Panc1 (cell line): ENCODE measurements at regions not wholly inside any gene's neighbourhood (a gene's known extent, or its start where the extent isn't known, plus 50 kb on each side); places are given as distances from the start of the nearest gene placed in this dataset.

Experiments used
- ATAC-seq: fragments of 200-7000 bp; cut with Tn5 transposase; 2 replicates; pipeline ENCODE4 v1.9.1; 2020; ENCODE audit warnings: mild to moderate bottlenecking, moderate library complexity
- BruUV-seq: library from RNA; stranded (reverse); fragments of 400-500 nt; replicated peaks from 2 replicates; lab custom pipeline; 2021; lab: Mats Ljungman, UMichigan
- CTCF ChIA-PET: fragments of 300-600 bp; sonication (Branson Sonifier 250); formaldehyde crosslinking; loops from one replicate; lab custom pipeline; 2022; ENCODE audit warnings: antibody characterized with exemption; lab: Charles Lee
- POLR2A ChIA-PET: fragments of 300-600 bp; sonication (Branson Sonifier 250); formaldehyde crosslinking; loops from one replicate; lab custom pipeline; 2022; ENCODE audit warnings: antibody characterized with exemption; lab: Charles Lee
- DNase-seq: peaks from one replicate; pipeline ENCODE4 v3.0.0-alpha.2; 2010; ENCODE audit warnings: low read depth, low spot score
- H3K27ac ChIP-seq: 2 replicates; pipeline ENCODE4 v1.5.1; 2011; ENCODE audit warnings: mild to moderate bottlenecking, low read length, inconsistent platforms
- H3K27me3 ChIP-seq: fragments of 200-500 bp; sonication (Bioruptor generic); 2 replicates; pipeline ENCODE4 v1.6.0; 2014; ENCODE audit warnings: low read length, inconsistent platforms; ENCODE audit not compliant: control insufficient read depth, insufficient read depth
- H3K36me3 ChIP-seq: fragments of 200-500 bp; sonication (Bioruptor generic); 2 replicates; pipeline ENCODE4 v1.5.1; 2014; ENCODE audit warnings: inconsistent platforms, mild to moderate bottlenecking, low read length, moderate library complexity; ENCODE audit not compliant: control insufficient read depth, insufficient read depth
- H3K4me1 ChIP-seq: 2 replicates; pipeline ENCODE4 v1.5.1; 2011; ENCODE audit warnings: inconsistent platforms, mild to moderate bottlenecking, low read length, moderate library complexity; ENCODE audit not compliant: control insufficient read depth, insufficient read depth
- H3K4me3 ChIP-seq, 2 experiments: 2 replicates each; pipeline ENCODE4 v1.5.1; 2011 to 2012; ENCODE audit warnings: low read depth in 2 of 2, low read length in 2 of 2, mild to moderate bottlenecking in 2 of 2, inconsistent platforms in 1 of 2, moderate library complexity in 1 of 2
- H3K9me3 ChIP-seq: fragments of 200-500 bp; sonication (Bioruptor generic); 2 replicates; pipeline ENCODE4 v1.5.1; 2014; ENCODE audit warnings: low read depth, mild to moderate bottlenecking, inconsistent platforms, low read length, moderate library complexity; ENCODE audit not compliant: control insufficient read depth, insufficient read depth
- CTCF ChIP-seq: fragments of 450-650 bp; IDR thresholded peaks from 2 replicates; pipeline ENCODE4 v1.5.1; 2017; ENCODE audit warnings: mild to moderate bottlenecking
- POLR2AphosphoS5 ChIP-seq: IDR thresholded peaks from 2 replicates; pipeline ENCODE4 v1.6.1; 2012; ENCODE audit warnings: mild to moderate bottlenecking, low read depth, low read length, moderate library complexity
- REST ChIP-seq, 2 experiments: IDR thresholded peaks; 2 replicates each; pipeline ENCODE4 v1.6.1; 2011 to 2012; ENCODE audit warnings: low read depth in 2 of 2, control low read depth in 1 of 2, low read length in 1 of 2, mild to moderate bottlenecking in 1 of 2, moderate library complexity in 1 of 2; ENCODE audit not compliant: insufficient read depth in 1 of 2
- SIN3A ChIP-seq: IDR thresholded peaks from 2 replicates; pipeline ENCODE4 v1.6.1; 2012; ENCODE audit warnings: low read depth, mild to moderate bottlenecking, low read length, moderate library complexity, borderline replicate concordance; ENCODE audit not compliant: insufficient read depth
- TCF7L2 ChIP-seq: IDR thresholded peaks from 2 replicates; pipeline ENCODE4 v1.6.1; 2011; ENCODE audit warnings: mild to moderate bottlenecking, low read depth, low read length, inconsistent platforms
- in situ Hi-C: cut with HindIII; loops from 2 replicates; pipeline ENCODE4 v1.10.0; 2016; ENCODE audit warnings: low sequenced_read_pairs, low pct_unique_long_range_greater_than_20kb
- intact Hi-C: fragments of 100-400 bp; cut with micrococcal nuclease; formaldehyde crosslinking; loops from one replicate; pipeline ENCODE4 v1.10.0; 2022; ENCODE audit not compliant: unreplicated experiment

GRCh38 chr14:95466506-95466905, 49.9 kb downstream of the SYNE3 start:
- TF ChIP-seq TCF7L2 (no peak), REST (IDR thresholded peaks at IDR 0.05; ENCODE audit: insufficient read depth in 1 of 2, low read depth in 2 of 2, low read length in 1 of 2) (no peak), POLR2AphosphoS5 (no peak), CTCF (no peak), SIN3A (no peak)
- DNase-seq = no peak
- no peak overlapping the region for H3K4me3 ChIP-seq
- ChIA-PET POLR2A (no interaction called here), CTCF (no interaction called here)
- H3K36me3 ChIP-seq = no peaks in the 10 kb centered on the region
- H3K4me1 ChIP-seq = no peaks in the 10 kb centered on the region
- no peak for ATAC-seq
- no peak overlapping the region for H3K27ac ChIP-seq
- H3K27me3 ChIP-seq = no peaks in the 10 kb centered on the region
- H3K9me3 ChIP-seq = no peaks in the 10 kb centered on the region
- in situ Hi-C loops (no loop called here), intact Hi-C loops (no loop called here)
- BruUV-seq = no TSS peak

- ChIA-PET POLR2A (no interaction called here), CTCF (no interaction called here)
- Histone ChIP-seq H3K36me3 (no peaks in the 10 kb centered on the region), H3K9me3 (no peaks in the 10 kb centered on the region), H3K27me3 (no peaks in the 10 kb centered on the region), H3K4me3 (no peak overlapping the region), H3K27ac (no peak overlapping the region), H3K4me1 (no peaks in the 10 kb centered on the region)
- intact Hi-C loops (no loop called here), in situ Hi-C loops (no loop called here)
- DNase-seq = no peak
- no peak for ATAC-seq
- no peak for TF ChIP-seq CTCF
- no peak for TF ChIP-seq POLR2AphosphoS5
- TF ChIP-seq SIN3A = no peak
- no peak for TF ChIP-seq REST (IDR thresholded peaks at IDR 0.05; ENCODE audit: insufficient read depth in 1 of 2, low read depth in 2 of 2, low read length in 1 of 2)
- TF ChIP-seq TCF7L2 = no peak
- no TSS peak for BruUV-seq
These were observed 50.5 kb downstream of the SYNE3 start for GRCh38 chr14:95465936-95466335.
